Activated CD4-positive, alpha-beta T cell treated with anti-CD3 and anti-CD28 coated beads, Interleukin-2, amount 50 U/mL, for 4 hours (primary cell): ENCODE measurements at regions not wholly inside any gene's neighbourhood (a gene's known extent, or its start where the extent isn't known, plus 50 kb on each side); places are given as distances from the start of the nearest gene placed in this dataset.

Experiments
- DNase-seq, 2 experiments: peaks; one replicate each; pipeline ENCODE4 v3.0.0-alpha.2; 2020

DNA sequence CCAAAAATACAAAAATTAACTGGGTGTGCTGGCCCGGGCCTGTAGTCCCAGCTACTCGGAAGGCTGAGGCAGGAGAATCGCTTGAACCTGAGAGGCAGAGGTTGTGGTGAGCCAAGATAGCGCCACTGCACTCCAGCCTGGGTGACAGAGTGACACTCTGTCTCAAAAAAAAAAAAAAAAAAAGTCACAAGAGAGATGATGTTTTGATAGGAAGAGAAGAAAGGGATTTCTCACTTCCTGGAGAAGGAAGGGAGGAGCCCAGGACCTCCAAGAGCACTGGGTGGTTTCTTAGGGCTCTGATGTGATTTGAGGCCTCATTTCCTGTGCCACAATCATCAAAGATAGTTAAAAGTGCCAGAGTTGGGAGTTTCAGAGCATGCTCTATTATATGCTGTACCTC lies 1048.3 kb downstream of the BCL11B start:
- DNase-seq = peak; percentile 17 to 20

GRCh38 chr14:98226411-98226810 lies 1045.6 kb downstream of the BCL11B start:
- no peak for DNase-seq

DNA sequence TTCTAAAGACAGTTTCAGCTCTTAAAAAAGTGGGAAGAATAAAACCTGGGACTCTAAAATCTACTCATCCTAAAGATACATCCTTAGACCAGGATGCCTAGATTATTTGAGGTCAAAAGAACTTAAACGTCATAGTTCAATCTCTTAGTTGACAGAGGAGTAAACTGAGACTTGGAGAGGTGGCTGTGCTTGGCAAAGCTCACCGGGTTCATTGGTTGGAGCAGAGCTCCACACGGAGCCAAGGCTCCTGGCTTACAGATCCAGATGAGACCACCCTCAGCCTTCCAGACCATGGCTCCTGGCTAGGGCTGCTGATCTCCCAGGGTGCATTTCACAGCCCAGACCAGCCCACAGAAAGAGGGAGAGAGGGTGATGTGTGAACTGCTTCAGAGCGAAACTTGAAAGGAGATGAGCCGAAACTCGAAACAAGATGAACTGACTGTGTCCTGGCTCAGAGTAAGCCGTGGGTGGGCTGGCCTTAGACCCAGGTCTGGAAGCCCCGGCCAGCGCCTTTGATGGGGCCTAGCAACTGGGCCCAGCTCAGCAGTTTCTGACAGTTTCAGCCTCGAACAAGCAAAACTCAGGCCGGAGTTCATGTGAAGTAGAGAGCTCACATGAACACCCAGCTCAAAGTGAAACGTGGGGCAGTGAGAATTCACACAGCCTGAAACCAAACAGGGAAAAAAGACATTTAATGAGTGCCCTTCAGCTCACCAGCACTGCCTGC lies 1044.8 kb downstream of the BCL11B start:
- peak in 1 of 2 experiments; percentile 9 for DNase-seq

GRCh38 chr14:98227727-98228111 lies 1044.3 kb downstream of the BCL11B start:
- DNase-seq = no peak

DNA sequence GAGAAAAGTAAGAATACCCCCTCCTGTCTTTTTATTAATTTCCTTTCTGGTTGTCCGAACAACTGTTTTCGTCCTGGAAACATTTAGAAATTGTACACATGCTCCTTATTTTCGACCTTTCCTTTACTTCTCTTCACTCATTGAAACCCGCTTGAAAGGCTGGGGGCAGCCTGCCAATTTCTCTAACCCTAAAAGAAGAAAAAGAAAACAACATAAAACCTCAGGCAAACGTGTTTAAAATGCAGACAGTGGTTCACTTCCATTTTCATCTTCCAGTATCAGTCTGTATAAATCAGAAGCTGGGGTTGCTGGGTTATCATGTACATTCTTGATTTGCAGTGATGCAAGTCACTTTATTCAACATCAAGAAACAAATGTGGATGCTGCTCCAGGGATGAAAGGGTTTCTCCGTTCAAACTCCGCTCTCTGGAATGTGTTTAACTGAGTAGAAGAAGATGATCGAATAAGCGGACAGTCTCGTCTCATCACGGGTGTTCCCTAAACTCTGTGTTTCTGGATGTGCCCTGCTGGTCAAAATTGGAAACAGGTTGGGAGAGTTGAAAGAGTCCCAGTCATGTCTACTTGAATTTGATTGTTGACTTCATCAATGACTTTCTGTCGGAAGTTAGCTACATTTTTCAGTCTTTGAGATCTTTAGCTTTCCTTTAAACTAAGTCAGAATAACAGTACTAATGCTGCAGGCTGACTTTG lies 1042.2 kb downstream of the BCL11B start:
- no peak for DNase-seq

DNA sequence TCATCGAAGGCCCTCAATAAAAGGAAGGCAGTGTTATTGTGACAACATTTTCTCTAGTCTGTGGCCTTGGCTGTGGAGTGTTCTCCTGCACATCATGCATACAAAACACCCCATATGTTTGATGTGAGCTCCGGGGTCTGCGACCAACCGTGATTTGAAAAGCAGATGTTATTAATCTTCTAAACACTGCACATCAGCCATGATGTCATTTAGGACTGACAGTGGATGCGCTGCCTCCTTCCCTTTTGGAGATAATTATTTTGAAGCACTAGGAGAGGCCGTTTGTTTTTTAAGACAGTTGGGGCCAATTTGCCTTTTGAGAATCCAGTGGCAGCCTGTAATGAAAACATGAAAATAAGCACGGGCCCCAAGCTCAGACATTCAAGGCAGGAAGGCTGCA lies 1041.6 kb downstream of the BCL11B start:
- no peak for DNase-seq

DNA sequence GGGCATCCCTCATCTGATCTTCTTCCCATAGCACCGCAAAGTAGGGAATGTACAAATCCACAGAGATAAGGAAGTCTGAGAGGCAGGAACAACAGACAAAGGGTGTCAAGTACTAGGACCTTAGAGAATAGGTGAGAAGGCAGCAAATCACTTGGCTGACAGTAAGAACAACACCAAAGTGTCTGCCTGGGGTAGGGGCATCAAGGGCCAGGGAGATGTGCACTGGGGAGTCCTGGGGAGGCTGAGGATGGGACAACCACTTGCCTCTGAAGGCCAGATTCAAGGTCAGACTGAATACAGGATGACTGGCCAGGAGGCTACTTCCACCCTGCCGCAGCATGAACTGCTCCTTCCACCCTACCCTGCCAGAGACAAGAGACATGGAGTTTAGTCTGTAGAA lies 1040.8 kb downstream of the BCL11B start:
- no peak for DNase-seq

- no peak for DNase-seq
Measured at GRCh38 chr14:98233656-98234055, 1038.3 kb downstream of the BCL11B start.

- no peak for DNase-seq
Measured at GRCh38 chr14:98234208-98234607, 1037.8 kb downstream of the BCL11B start.

DNA sequence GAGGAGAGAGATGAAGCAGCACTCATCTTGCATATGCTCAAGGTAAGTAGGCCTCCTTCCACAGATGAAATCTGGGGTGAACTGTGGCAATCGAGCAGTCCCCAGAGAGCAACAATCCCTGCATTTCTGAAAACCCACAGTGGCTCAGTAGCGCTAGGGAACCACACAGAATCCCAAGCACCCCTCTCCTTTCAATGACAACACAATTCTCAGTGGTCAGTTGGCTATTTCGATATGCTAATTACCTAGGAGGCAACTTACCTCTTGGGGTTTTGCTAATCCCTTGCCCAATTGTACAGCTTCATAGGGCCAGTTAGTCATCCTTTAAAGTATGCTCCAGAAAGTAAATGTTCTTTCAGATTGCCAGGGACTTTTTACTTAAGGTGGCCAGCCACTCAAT lies 1035.7 kb downstream of the BCL11B start:
- DNase-seq = no peak

- DNase-seq = no peak
Measured at GRCh38 chr14:98237939-98238338, 1034.1 kb downstream of the BCL11B start.

GRCh38 chr14:98240376-98240775 lies 1031.6 kb downstream of the BCL11B start:
- DNase-seq = no peak

DNA sequence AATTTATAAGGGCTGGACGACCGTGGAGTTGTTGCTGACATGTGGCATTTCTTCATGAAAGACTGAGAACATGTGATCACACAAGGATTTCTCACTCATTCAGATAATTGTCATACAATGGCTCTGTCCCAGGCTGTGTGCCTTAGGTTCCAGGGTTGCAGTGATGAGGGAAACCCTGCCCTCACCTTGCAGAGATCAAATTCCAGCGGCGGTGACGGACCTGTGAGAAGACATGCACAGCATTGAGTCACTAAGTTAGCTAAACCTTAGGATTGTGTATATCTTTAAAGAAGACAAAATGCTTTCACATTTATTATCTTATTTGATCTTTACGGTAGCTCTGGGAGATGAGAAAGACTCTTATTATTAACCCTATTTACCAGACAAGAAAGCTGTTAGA lies 1029.1 kb downstream of the BCL11B start:
- DNase-seq = no peak

GRCh38 chr14:98243332-98243731 lies 1028.7 kb downstream of the BCL11B start:
- no peak for DNase-seq

GRCh38 chr14:98244162-98244948 lies 1027.6 kb downstream of the BCL11B start:
- no peak for DNase-seq

GRCh38 chr14:98244966-98245569 lies 1026.9 kb downstream of the BCL11B start:
- DNase-seq = no peak

GRCh38 chr14:98249057-98249456 lies 1022.9 kb downstream of the BCL11B start:
- no peak for DNase-seq

DNA sequence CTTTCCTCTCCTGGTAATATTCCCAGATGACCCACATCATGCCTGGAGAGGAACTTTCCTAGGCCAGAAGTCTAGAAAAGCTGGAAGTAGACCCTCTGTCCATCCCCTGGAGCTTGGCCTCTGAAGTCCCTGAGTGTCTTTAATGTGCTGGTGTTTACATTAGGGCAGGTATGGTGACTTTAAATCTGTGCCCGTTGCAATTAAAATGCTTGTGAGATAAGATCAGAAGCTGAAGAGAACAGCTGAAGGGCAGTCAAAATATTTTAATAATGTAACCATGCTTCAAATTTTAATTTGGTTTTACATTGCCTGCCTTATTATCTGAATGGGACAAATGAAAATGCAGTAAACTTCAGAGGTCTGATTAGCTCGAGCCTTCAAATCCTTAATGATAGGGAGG lies 1022.5 kb downstream of the BCL11B start:
- no peak for DNase-seq

- DNase-seq = no peak
Measured at GRCh38 chr14:98252820-98253219, 1019.2 kb downstream of the BCL11B start.

- no peak for DNase-seq
Measured at GRCh38 chr14:98259881-98260280, 1012.1 kb downstream of the BCL11B start.

DNA sequence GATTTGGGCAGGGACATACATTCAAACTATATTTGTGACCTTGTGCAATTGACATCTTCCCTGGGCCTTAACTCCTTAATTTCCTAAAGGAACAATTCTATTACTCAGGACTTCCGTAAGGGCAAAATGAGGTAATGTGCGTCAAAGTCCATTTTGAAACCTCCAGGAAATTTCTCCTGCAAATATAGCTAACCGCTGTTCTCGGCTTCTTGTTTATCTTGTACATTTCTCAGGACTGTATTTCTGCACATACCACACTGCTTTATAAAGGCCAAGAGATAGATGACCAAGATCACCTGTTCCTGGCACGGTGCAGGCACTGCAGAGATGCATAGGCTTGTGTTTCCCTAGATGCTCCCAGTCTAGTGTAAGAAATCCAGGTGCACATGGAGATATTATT lies 1009.4 kb downstream of the BCL11B start:
- no peak for DNase-seq

DNA sequence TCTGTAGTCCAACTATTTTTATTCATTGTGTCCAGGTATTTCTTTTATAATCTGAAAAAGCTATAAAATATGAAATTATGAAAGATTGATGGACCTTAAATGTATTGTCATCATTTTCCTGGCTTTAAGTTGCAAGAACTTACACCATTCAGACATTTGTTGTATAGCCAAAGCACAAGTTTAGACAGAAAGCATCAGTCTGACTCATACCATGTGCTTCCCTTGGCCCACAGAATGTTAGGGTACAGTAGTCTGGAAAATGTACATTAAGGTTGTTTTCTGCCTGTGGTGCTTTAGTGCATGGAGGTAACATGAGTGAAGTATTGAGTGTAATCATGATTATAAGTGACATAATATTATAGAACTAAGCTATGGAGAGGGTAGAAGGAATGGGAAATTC lies 1002.5 kb downstream of the BCL11B start:
- no peak for DNase-seq

- DNase-seq = no peak
Measured at GRCh38 chr14:98270201-98270600, 1001.8 kb downstream of the BCL11B start.
